Inflammatory macrophage treated with lipopolysaccharide for 4 hours (primary cell): ENCODE measurements at regions not wholly inside any gene's neighbourhood (a gene's known extent, or its start where the extent isn't known, plus 50 kb on each side); places are given as distances from the start of the nearest gene placed in this dataset.
"Not testable (repeated sequence)": the region's sequence is repeated elsewhere in the genome, so short reads cannot be mapped to it uniquely, and the experiment has no call there.

Experiments
- DNase-seq: peaks from one replicate; pipeline ENCODE4 v3.0.0-alpha.2; 2020

- not testable (repeated sequence) for DNase-seq
These were observed 51.7 kb downstream of the PPIAL4C start for GRCh38 chr1:149635290-149635899.

GRCh38 chr1:149636286-149637122 is 52.9 kb downstream of the PPIAL4C start:
- peak; percentile 95 for DNase-seq

- not testable (repeated sequence) for DNase-seq
These were observed 54.8 kb downstream of the PPIAL4C start for GRCh38 chr1:149638481-149638880.

GRCh38 chr1:149638901-149639658 is 55.4 kb downstream of the PPIAL4C start:
- DNase-seq: not testable (repeated sequence)

- DNase-seq: not testable (repeated sequence)
These were observed 57.5 kb downstream of the PPIAL4C start for GRCh38 chr1:149641179-149641578.

- not testable (repeated sequence) for DNase-seq
These were observed 61.2 kb downstream of the PPIAL4C start for GRCh38 chr1:149644818-149645217.

- peak; percentile 1 for DNase-seq
These were observed 62.8 kb downstream of the PPIAL4C start for GRCh38 chr1:149646360-149647017.

GRCh38 chr1:149647018-149647373 is 63.3 kb downstream of the PPIAL4C start:
- DNase-seq: peak; percentile 8

GRCh38 chr1:149657750-149658149 is 74.1 kb downstream of the PPIAL4C start:
- DNase-seq: not testable (repeated sequence)

GRCh38 chr1:149658175-149658574 is 74.5 kb downstream of the PPIAL4C start:
- not testable (repeated sequence) for DNase-seq

GRCh38 chr1:149664624-149665023 is 81.0 kb downstream of the PPIAL4C start:
- peak; percentile 1 for DNase-seq

- DNase-seq: not testable (repeated sequence)
These were observed 81.4 kb downstream of the PPIAL4C start for GRCh38 chr1:149665033-149665432.

- not testable (repeated sequence) for DNase-seq
These were observed 81.9 kb downstream of the PPIAL4C start for GRCh38 chr1:149665528-149665927.

- DNase-seq: not testable (repeated sequence)
These were observed 89.7 kb downstream of the PPIAL4C start for GRCh38 chr1:149673231-149673909.

- not testable (repeated sequence) for DNase-seq
These were observed 91.3 kb downstream of the PPIAL4C start for GRCh38 chr1:149674921-149675320.

GRCh38 chr1:149677359-149677758 is 93.7 kb downstream of the PPIAL4C start:
- DNase-seq: not testable (repeated sequence)

GRCh38 chr1:149686593-149687238 is 95.8 kb upstream of the FCGR1A start:
- not testable (repeated sequence) for DNase-seq

- DNase-seq: not testable (repeated sequence)
These were observed 91.1 kb upstream of the FCGR1A start for GRCh38 chr1:149691399-149691798.

GRCh38 chr1:149692804-149693539 is 89.5 kb upstream of the FCGR1A start:
- not testable (repeated sequence) for DNase-seq

- DNase-seq: not testable (repeated sequence)
These were observed 87.4 kb upstream of the FCGR1A start for GRCh38 chr1:149695066-149695465.

GRCh38 chr1:149700220-149700619 is 82.3 kb upstream of the FCGR1A start:
- not testable (repeated sequence) for DNase-seq
